NCI-H128 (cell line): ENCODE measurements at regions not wholly inside any gene's neighbourhood (a gene's known extent, or its start where the extent isn't known, plus 50 kb on each side); places are given as distances from the start of the nearest gene placed in this dataset.

ENCODE experiments used
- DNase-seq: peaks from one replicate; lab custom pipeline; 2025; ENCODE audit not compliant: unreplicated experiment; lab: John Stamatoyannopoulos, UW

DNA sequence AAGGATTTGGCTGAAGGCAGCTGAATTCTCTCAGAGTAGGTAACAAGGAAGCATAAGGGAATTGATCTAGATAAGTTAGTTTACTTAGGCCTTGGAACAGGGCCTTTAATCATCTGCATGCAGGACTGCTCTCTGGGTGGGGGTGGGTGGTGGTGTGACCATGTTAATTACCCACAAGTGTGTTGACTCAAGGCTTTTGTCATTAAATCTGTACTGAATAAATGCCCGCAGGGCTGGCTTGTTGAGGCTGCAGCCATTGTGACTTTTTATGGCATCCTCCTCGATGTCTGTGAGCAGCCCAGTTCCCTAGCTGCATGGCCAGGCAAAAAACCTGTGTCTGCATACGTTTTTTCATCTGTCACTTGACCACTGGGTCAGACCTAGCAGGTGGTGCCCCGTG lies 63.5 kb upstream of the ASCC3 start:
- DNase-seq, result no peak

DNA sequence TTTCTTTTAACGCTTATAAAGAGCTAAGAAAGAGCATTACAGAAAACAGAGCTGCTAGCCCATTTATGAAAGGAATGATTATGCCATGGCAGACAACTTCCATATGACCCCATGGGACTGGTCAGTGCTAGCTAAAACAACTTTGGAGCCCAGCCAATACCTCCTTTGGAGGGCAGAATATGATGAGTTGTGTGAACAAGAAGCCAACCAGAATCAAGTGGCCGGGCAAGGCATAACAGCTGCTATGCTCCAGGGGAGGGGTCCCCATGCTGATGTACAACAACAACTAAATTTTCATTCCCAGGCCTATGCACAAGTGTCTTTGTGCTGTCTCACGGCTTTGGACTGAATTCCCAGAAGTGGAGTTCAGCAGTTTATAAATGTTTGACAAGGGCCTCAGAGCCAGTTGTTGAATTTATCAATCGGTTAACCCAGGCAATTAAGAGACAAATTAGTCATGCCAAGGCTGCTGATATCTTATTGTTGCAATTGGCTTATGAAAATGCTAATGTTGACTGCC lies 65.0 kb upstream of the ASCC3 start:
- DNase-seq, result no peak

DNA sequence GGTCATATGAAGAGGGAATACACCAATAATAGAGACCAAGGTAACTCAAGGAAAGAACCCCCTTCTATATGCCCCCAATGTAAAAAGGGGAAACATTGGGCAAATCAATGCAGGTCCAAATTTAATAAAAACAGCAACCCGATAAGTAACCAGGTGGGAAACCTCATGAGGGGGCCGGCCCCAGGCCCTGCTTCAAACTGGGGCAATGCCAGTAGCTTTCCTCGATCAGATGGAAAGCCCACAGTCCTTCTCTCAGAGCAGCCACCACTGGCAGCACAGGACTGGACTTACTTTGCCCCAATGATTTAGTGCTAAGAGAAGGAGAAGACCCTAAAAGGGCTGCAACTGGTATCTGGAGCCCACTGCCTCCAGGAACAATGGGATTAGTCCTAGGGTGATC lies 65.6 kb upstream of the ASCC3 start:
- DNase-seq, result no peak

DNA sequence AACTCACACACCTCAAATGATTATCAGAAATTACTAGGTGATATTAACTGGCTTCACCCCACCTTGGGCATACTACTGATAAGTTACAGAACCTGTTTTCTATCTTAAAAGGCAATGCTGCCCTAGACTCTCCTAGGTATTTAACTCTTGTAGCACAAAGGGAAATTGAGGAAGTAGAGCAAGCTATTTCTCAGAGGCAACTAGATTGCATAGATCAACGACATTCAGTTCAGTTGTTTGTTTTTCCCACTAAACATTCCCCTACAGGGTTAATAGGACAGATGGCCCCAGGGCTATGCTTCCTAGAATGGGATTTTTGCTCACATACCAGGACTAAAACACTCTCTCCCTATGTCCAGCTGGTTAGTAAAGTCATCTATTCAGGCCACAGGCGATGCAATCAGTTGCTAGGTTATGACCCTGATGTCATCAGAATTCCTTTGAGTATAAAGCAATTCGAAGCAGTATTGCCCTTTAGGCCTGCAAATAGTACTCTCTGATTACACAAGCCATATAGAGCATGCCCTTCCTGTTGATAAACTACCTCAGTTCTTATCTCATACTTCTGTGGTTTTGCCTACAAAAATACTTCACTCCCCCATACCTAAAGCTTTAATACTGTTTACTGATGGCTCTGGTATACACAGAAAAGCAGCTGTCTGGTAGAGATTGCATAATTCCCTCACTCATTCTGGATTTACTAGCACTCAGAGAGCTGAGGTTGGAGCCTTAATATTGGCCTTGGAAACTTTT lies 67.4 kb upstream of the ASCC3 start:
- DNase-seq, result no peak

DNA sequence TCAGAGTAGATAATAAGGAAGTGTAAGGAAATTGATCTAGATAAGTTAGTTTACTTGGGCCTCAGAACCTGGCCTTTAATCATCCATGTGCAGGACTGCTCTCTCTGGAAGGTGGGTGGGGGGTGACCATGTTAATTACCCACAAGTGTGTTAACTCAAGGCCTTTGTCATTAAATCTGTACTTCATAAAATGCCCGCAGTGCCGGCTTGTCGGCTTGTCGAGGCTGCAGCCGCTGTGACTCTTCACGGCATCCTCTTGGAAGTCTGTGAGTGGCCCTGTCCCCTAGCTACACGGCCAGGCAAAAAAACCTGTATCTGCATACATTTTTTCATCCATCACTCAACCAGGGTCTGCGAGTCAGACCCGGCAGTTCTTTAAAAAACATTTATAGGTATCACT lies 70.9 kb upstream of the ASCC3 start:
- DNase-seq, result no peak

GRCh38 chr6:100959280-100959679 lies 78.2 kb upstream of the ASCC3 start:
- no peak for DNase-seq

GRCh38 chr6:100962466-100962865 lies 81.3 kb upstream of the ASCC3 start:
- DNase-seq, result no peak

- no peak for DNase-seq
Observed at GRCh38 chr6:100965067-100965466, 83.9 kb upstream of the ASCC3 start.

GRCh38 chr6:100968949-100969348 lies 87.8 kb upstream of the ASCC3 start:
- DNase-seq, result no peak

GRCh38 chr6:100979267-100979666 lies 98.1 kb upstream of the ASCC3 start:
- DNase-seq, result no peak

- no peak for DNase-seq
Observed at GRCh38 chr6:100980949-100981348, 99.8 kb upstream of the ASCC3 start.

GRCh38 chr6:100986921-100987320 lies 105.8 kb upstream of the ASCC3 start:
- no peak for DNase-seq

- no peak for DNase-seq
Observed at GRCh38 chr6:100987556-100987955, 106.4 kb upstream of the ASCC3 start.

DNA sequence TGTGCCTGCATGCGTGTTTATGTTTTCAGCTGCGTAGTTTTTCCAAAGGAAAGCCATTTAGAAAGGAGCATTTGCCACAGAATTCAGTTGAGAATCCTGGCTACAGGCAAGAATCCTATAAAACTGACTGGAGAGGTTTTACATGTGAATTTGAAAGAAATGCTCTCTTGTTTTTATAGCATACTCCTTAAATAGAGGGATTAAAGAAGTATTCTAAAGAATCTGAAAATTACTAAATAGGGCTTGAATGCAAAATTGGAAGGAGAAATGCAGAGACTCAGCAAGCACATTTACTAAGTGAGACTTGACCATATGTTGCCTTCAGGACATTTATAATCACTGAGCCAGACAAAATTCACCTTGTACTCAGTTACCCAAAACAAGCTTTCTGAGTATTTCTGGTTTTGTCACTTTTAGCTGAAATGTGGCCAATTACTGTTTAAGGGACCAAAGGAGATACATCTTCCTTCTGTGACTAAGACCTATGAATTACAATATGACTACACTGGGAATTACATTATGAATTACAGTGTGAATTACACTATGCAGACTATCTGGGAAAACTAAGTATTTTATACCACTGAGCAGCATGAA lies 107.4 kb upstream of the ASCC3 start:
- DNase-seq, result no peak

GRCh38 chr6:100990070-100990469 lies 108.9 kb upstream of the ASCC3 start:
- DNase-seq, result no peak

DNA sequence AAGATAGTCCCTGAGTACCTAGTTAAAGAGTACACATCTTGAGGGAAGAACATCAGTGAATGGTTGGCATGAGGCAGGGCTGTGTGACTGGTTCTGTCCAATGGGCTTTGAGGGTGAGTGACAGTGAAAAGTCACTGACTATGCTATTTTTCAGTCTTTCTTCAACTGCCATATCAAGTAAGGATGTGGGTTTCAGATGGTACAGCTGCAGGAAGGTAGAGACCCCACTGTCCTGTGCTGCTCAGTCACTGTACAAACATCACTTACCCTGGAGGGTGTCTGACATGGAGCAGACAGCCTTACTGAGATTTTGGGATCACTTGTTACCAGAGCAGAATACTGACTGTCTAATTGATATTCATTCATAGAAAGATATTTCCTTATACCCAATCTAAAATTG lies 115.3 kb upstream of the ASCC3 start:
- no peak for DNase-seq

DNA sequence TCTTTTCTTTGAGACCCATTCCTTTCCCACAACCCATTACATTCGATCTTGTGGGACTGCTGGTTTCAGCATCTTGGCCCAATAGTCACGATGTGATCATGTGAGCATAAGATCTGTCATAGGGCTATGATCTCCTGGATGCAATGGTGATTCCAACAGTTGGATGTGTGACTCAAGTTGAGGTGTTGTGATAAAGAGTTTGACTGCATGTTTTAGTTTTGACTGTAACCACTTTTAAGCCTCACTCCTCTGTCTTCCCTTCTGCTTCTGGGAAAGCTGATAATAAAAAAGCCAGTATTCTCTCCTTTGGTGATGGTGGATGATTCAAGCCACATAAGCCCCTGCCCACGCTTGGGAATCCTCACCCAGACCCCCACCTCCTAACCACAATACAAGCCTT lies 117.0 kb upstream of the ASCC3 start:
- DNase-seq, result no peak

GRCh38 chr6:100999034-100999597 lies 118.0 kb upstream of the ASCC3 start:
- DNase-seq, result no peak

DNA sequence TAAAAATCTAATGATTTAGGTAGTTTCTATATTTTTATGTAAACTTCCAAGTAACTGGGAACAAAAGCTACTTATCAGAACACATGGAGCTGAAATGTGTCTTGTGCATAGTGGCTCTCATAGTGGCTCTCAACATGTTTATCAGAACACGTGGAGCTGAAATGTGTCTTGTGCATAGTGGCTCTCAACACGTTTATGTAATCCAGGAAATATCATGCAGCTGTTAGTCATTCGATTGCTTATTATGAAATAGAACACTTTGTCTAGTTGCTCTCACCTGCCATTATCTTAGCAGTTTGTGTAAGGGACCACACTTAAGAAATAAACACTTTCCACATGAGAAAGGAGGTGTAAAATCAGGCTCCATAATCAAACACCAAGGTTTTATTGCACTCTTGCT lies 119.2 kb upstream of the ASCC3 start:
- DNase-seq, result no peak

DNA sequence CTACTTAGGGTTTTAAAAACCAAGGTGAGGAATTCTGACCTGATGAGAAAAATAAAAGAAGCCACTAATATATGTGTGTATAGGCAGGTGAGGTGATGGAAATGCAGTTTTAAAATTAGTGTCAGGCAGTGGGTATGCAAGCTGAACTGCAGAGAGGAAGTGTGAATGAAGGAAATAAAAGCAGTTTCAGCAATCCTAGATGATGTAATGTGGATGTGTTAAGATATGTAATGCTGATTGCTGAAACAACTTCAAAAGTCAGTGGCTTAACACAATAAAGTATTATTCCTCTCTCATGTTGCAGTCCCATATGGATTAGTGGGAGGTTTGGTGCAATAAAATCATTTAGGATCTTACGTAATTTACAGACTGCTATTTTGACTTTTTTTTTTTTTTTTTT lies 119.9 kb upstream of the ASCC3 start:
- no peak for DNase-seq

- no peak for DNase-seq
Observed at GRCh38 chr6:101001607-101002006, 120.5 kb upstream of the ASCC3 start.

GRCh38 chr6:101003075-101003474 lies 121.9 kb upstream of the ASCC3 start:
- DNase-seq, result no peak
